HepG2 (cell line): ENCODE measurements at regions not wholly inside any gene's neighbourhood (a gene's known extent, or its start where the extent isn't known, plus 50 kb on each side); places are given as distances from the start of the nearest gene placed in this dataset.

ENCODE experiments used
- ATAC-seq: fragments of 200-7000 bp; cut with Tn5 transposase; 3 replicates; pipeline ENCODE4 v1.9.1; 2020; ENCODE audit warnings: mild to moderate bottlenecking, moderate library complexity
- BruUV-seq: library from RNA; stranded (reverse); fragments of 400-500 nt; replicated peaks from 2 replicates; lab custom pipeline; 2021; lab: Mats Ljungman, UMichigan
- CTCF ChIA-PET: fragments of 300-600 bp; formaldehyde crosslinking; extraction: SDS; loops from one replicate; lab custom pipeline; 2021; ENCODE audit warnings: low total read pairs, inconsistent platforms, low intra/inter-chr PET ratio; lab: Yijun Ruan, JAX
- POLR2A ChIA-PET: fragments of 350-600 bp; sonication (Branson Sonifier 250); formaldehyde crosslinking; loops from one replicate; lab custom pipeline; 2020; ENCODE audit warnings: antibody characterized with exemption, inconsistent platforms; lab: Yijun Ruan, JAX
- DNase-seq: peaks from one replicate; pipeline ENCODE4 v3.0.0-alpha.2; 2015; ENCODE audit warnings: low spot score
- FAIRE-seq: peaks from 3 replicates; lab custom pipeline; 2011; peaks lifted over from hg19 to GRCh38; lab: Jason Lieb, UNC
- H2AFZ ChIP-seq: one replicate; pipeline ENCODE4 v1.6.1; 2011; ENCODE audit warnings: low read length, inconsistent platforms
- H3K27ac ChIP-seq: fragments of 300-600 bp; 3 replicates; pipeline ENCODE4 v1.8.0; 2011; ENCODE audit warnings: mixed run types, mild to moderate bottlenecking, mixed read lengths, low read length, inconsistent platforms; ENCODE audit not compliant: insufficient read depth; ENCODE audit errors: extremely low read length
- H3K27me3 ChIP-seq, 2 experiments: fragments of 200-600 bp in 1 of 2; 2 replicates in 1 of 2; 3 replicates in 1 of 2; pipeline versions ENCODE4 v1.6.0 to v1.8.0; 2011; ENCODE audit warnings: low read length in 2 of 2, mild to moderate bottlenecking in 2 of 2, moderate library complexity in 2 of 2, inconsistent platforms in 1 of 2; ENCODE audit not compliant: insufficient read depth in 2 of 2, control insufficient read depth in 1 of 2
- H3K36me3 ChIP-seq, 2 experiments: fragments of 200-600 bp in 1 of 2; replicated peaks in 1 of 2; 2 replicates in 1 of 2; 3 replicates in 1 of 2; pipeline versions ENCODE4 v1.5.1 to v1.8.0; 2011; ENCODE audit warnings: low read length in 2 of 2, inconsistent platforms in 1 of 2; ENCODE audit not compliant: insufficient read depth in 2 of 2, control insufficient read depth in 1 of 2
- H3K4me1 ChIP-seq: 2 replicates; pipeline ENCODE4 v1.5.1; 2012; ENCODE audit warnings: low read length, inconsistent platforms; ENCODE audit not compliant: insufficient read depth
- H3K4me2 ChIP-seq: 2 replicates; pipeline ENCODE4 v1.6.0; 2011; ENCODE audit warnings: low read depth, low read length, inconsistent platforms
- H3K4me3 ChIP-seq, 3 experiments: fragments of 200-600 bp in 1 of 3; sonication (generic), shearing (Covaris generic) in 1 of 3; replicated peaks in 1 of 3; 2 replicates each; pipeline ENCODE4 v1.5.1; 2011 to 2016; ENCODE audit warnings: low read length in 3 of 3, inconsistent platforms in 2 of 3, low read depth in 2 of 3, mild to moderate bottlenecking in 2 of 3, control low read depth in 1 of 3, mixed read lengths in 1 of 3; ENCODE audit not compliant: insufficient read depth in 1 of 3
- H3K79me2 ChIP-seq: one replicate; pipeline ENCODE4 v1.6.1; 2011; ENCODE audit warnings: low read length, inconsistent platforms; ENCODE audit not compliant: insufficient read depth
- H3K9ac ChIP-seq: 2 replicates; pipeline ENCODE4 v1.6.0; 2011; ENCODE audit warnings: mild to moderate bottlenecking, low read depth, low read length, inconsistent platforms; ENCODE audit not compliant: insufficient read depth
- H3K9me3 ChIP-seq: 2 replicates; pipeline ENCODE4 v1.5.1; 2012; ENCODE audit warnings: mild to moderate bottlenecking, low read length
- H4K20me1 ChIP-seq: 2 replicates; pipeline ENCODE4 v1.6.0; 2011; ENCODE audit warnings: inconsistent platforms, mild to moderate bottlenecking, low read length, moderate library complexity; ENCODE audit not compliant: insufficient read depth
- AGO2 ChIP-seq: fragments of 200-400 bp; formaldehyde crosslinking; optimal IDR thresholded peaks from 2 replicates; pipeline ENCODE3; 2017; ENCODE audit warnings: mild to moderate bottlenecking, low read depth, low read length, moderate library complexity
- ESRRA ChIP-seq: sonication (generic); formaldehyde crosslinking; IDR thresholded peaks from 2 replicates; pipeline ENCODE4 v1.5.1; 2020; ENCODE audit warnings: mild to moderate bottlenecking, low read depth, missing genetic modification reagents
- MTA1 ChIP-seq: sonication (generic); formaldehyde crosslinking; IDR thresholded peaks from 2 replicates; pipeline ENCODE4 v1.4.0; 2020; ENCODE audit warnings: missing genetic modification reagents, mild to moderate bottlenecking, borderline replicate concordance
- NFAT5 ChIP-seq: sonication (generic); formaldehyde crosslinking; IDR thresholded peaks from 2 replicates; pipeline ENCODE4 v1.4.0; 2020; ENCODE audit warnings: missing genetic modification reagents
- SIX4 ChIP-seq: sonication (generic); formaldehyde crosslinking; IDR thresholded peaks from 2 replicates; pipeline ENCODE4 v1.4.0; 2020; ENCODE audit warnings: missing genetic modification reagents
- ZBTB34 ChIP-seq: sonication (generic); formaldehyde crosslinking; IDR thresholded peaks from 2 replicates; pipeline ENCODE4 v1.8.0; 2022; ENCODE audit warnings: mild to moderate bottlenecking, missing genetic modification reagents
- ZFP82 ChIP-seq: sonication (generic); formaldehyde crosslinking; IDR thresholded peaks from 2 replicates; pipeline ENCODE4 v1.5.1; 2020; ENCODE audit warnings: mild to moderate bottlenecking, missing genetic modification reagents, borderline replicate concordance
- ZNF335 ChIP-seq: sonication (generic); formaldehyde crosslinking; IDR thresholded peaks from 2 replicates; pipeline ENCODE4 v1.4.0; 2020; ENCODE audit warnings: missing genetic modification reagents
- ZNF501 ChIP-seq: sonication (generic); formaldehyde crosslinking; IDR thresholded peaks from 2 replicates; pipeline ENCODE4 v1.5.1; 2020; ENCODE audit warnings: mild to moderate bottlenecking, moderate library complexity, missing genetic modification reagents
- ZNF512 ChIP-seq: sonication (generic); formaldehyde crosslinking; IDR thresholded peaks from 2 replicates; pipeline ENCODE4 v1.4.0; 2020; ENCODE audit warnings: mild to moderate bottlenecking, missing genetic modification reagents
- ZNF781 ChIP-seq: sonication (generic); formaldehyde crosslinking; IDR thresholded peaks from 2 replicates; pipeline ENCODE4 v1.5.1; 2020; ENCODE audit warnings: borderline replicate concordance, mild to moderate bottlenecking, missing genetic modification reagents; ENCODE audit errors: not compliant biosample characterization
- WGBS: methylation state at CpG from one replicate; pipeline ENCODE4 v1.1.6; 2017; ENCODE audit warnings: low lambda C conversion rate; 5-methylcytosine and 5-hydroxymethylcytosine counted together
- in situ Hi-C: cut with HindIII; loops from 2 replicates; pipeline ENCODE4 v1.10.0; 2017; ENCODE audit warnings: low pct_unique_long_range_greater_than_20kb; ENCODE audit not compliant: extremely low pct_ligation_motif_present
- intact Hi-C: fragments of 100-400 bp; cut with micrococcal nuclease; formaldehyde crosslinking; loops from one replicate; pipeline ENCODE4 v1.10.0; 2022; ENCODE audit not compliant: unreplicated experiment

- in situ Hi-C loops: no loop called here
- WGBS: 0% methylated on average over 4 of the region's 4 CpGs
- no peak for TF ChIP-seq SIX4 (CRISPR knock-in tag)
- TF ChIP-seq ZNF781: no peak
- TF ChIP-seq NFAT5 (CRISPR knock-in tag): no peak
- Histone ChIP-seq H3K4me2 (no peak overlapping the region), H3K9me3 (no peaks in the 10 kb centered on the region), H3K27me3 (no peaks in the 10 kb centered on the region), H4K20me1 (no peaks in the 10 kb centered on the region), H3K4me1 (no peaks in the 10 kb centered on the region), H3K79me2 (no peaks in the 10 kb centered on the region), H3K4me3 (no peak overlapping the region), H3K36me3 (no peaks in the 10 kb centered on the region), H3K9ac (no peak overlapping the region), H3K27ac (no peak overlapping the region), H2AFZ (no peak overlapping the region)
- ChIA-PET CTCF (no interaction called here), POLR2A (no interaction called here)
- no TSS peak for BruUV-seq
- intact Hi-C loops: no loop called here
- no peak for FAIRE-seq
- ATAC-seq: no peak
- no peak for DNase-seq
Measured at GRCh38 chr4:92198711-92199110, 105.1 kb upstream of the GRID2 start.

- FAIRE-seq (no peak), ATAC-seq (no peak), DNase-seq (no peak)
- Histone ChIP-seq H3K79me2 (no peaks in the 10 kb centered on the region), H3K4me2 (no peak overlapping the region), H3K9me3 (no peaks in the 10 kb centered on the region), H3K4me1 (no peaks in the 10 kb centered on the region), H2AFZ (no peak overlapping the region), H3K9ac (no peak overlapping the region), H4K20me1 (no peaks in the 10 kb centered on the region), H3K36me3 (no peaks in the 10 kb centered on the region), H3K4me3 (no peak overlapping the region), H3K27ac (no peak overlapping the region), H3K27me3 (no peaks in the 10 kb centered on the region)
- BruUV-seq: no TSS peak
- intact Hi-C loops: no loop called here
- 44% methylated on average over 2 of the region's 2 CpGs for WGBS
- in situ Hi-C loops: no loop called here
- ChIA-PET POLR2A (no interaction called here), CTCF (no interaction called here)
- TF ChIP-seq ESRRA (CRISPR knock-in tag) (no peak), ZBTB34 (CRISPR knock-in tag) (no peak), MTA1 (no peak), ZNF335 (no peak), ZNF501 (CRISPR knock-in tag) (no peak), AGO2 (no peak), ZNF512 (CRISPR knock-in tag) (no peak), ZFP82 (CRISPR knock-in tag) (no peak)
Measured at GRCh38 chr4:92199135-92199534, 104.6 kb upstream of the GRID2 start.
